HG02763 (cell line): ENCODE measurements at regions not wholly inside any gene's neighbourhood (a gene's known extent, or its start where the extent isn't known, plus 50 kb on each side); places are given as distances from the start of the nearest gene placed in this dataset.
"Not testable (repeated sequence)": the region's sequence is repeated elsewhere in the genome, so short reads cannot be mapped to it uniquely, and the experiment has no call there.

Experiments
- ATAC-seq: cut with Tn5 transposase; IDR thresholded peaks from one replicate; pipeline ENCODE4 v1.9.1; 2021; ENCODE audit warnings: mild to moderate bottlenecking, moderate library complexity; ENCODE audit not compliant: unreplicated experiment

- no peak for ATAC-seq
These were observed 176.4 kb upstream of the TCF4 start for GRCh38 chr18:55764386-55764785.

GRCh38 chr18:55763805-55764204, 175.8 kb upstream of the TCF4 start:
- ATAC-seq, result no peak

GRCh38 chr18:55763298-55763697, 175.3 kb upstream of the TCF4 start:
- ATAC-seq, result no peak

GRCh38 chr18:55762424-55762823, 174.4 kb upstream of the TCF4 start:
- ATAC-seq, result no peak

GRCh38 chr18:55753643-55754263, 165.8 kb upstream of the TCF4 start:
- ATAC-seq, result no peak

GRCh38 chr18:55751476-55751875, 163.5 kb upstream of the TCF4 start:
- ATAC-seq, result no peak

GRCh38 chr18:55748227-55748738, 160.3 kb upstream of the TCF4 start:
- ATAC-seq, result no peak

GRCh38 chr18:55744206-55744605, 156.2 kb upstream of the TCF4 start:
- no peak for ATAC-seq

GRCh38 chr18:55743736-55744135, 155.7 kb upstream of the TCF4 start:
- no peak for ATAC-seq

- no peak for ATAC-seq
These were observed 155.1 kb upstream of the TCF4 start for GRCh38 chr18:55743133-55743532.

- ATAC-seq, result no peak
These were observed 151.5 kb upstream of the TCF4 start for GRCh38 chr18:55739488-55739887.

GRCh38 chr18:55738483-55739114, 150.6 kb upstream of the TCF4 start:
- no peak for ATAC-seq

- no peak for ATAC-seq
These were observed 149.9 kb upstream of the TCF4 start for GRCh38 chr18:55737781-55738468.

- ATAC-seq, result no peak
These were observed 149.3 kb upstream of the TCF4 start for GRCh38 chr18:55737266-55737665.

- ATAC-seq, result no peak
These were observed 148.0 kb upstream of the TCF4 start for GRCh38 chr18:55735969-55736368.

GRCh38 chr18:55735199-55735855, 147.3 kb upstream of the TCF4 start:
- no peak for ATAC-seq

- no peak for ATAC-seq
These were observed 144.5 kb upstream of the TCF4 start for GRCh38 chr18:55732227-55733106.

- ATAC-seq, result no peak
These were observed 143.6 kb upstream of the TCF4 start for GRCh38 chr18:55731594-55732042.

GRCh38 chr18:55721006-55721405, 133.0 kb upstream of the TCF4 start:
- not testable (repeated sequence) for ATAC-seq

- ATAC-seq, result no peak
These were observed 125.7 kb upstream of the TCF4 start for GRCh38 chr18:55713707-55714106.
